ENCODE measurements at regions not wholly inside any gene's neighbourhood (a gene's known extent, or its start where the extent isn't known, plus 50 kb on each side); places are given as distances from the start of the nearest gene placed in this dataset.
A peak's percentile ranks its signal among the peaks of the same experiment; 100 is the strongest.

DNA sequence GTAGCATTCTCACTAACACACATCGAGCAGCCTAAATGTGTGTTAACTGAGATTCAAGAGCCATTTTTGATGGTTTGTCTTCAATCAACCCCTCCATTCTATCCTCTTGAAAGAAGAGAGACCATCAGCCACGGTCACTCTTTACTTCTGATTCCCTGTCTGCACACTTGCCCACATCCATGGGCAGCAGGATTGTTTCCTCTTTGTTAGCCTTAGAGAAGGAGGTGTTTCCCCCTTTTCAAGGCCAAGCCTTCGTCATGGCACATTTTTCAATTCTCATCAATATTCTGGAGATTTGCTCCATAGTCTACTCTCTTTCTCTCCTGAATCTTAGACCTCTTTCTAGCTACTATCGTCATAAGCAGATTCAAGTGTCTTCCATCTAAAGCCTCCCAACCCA lies 522.4 kb upstream of the NAALADL2 start:
- intact Hi-C loops (cut with micrococcal nuclease), result no loop called here
- Mint-ChIP-seq H3K9me3 (no peaks in the 10 kb centered on the region), H3K36me3 (ENCODE audit: low read depth) (no peaks in the 10 kb centered on the region), H3K27me3 (no peaks in the 10 kb centered on the region), H3K4me1 (ENCODE audit: low read depth) (peaks cover 42% of the 10 kb centered on the region), H3K27ac (peak overlapping the region; percentile 93), H3K4me3 (peak overlapping the region; percentile 43)

DNA sequence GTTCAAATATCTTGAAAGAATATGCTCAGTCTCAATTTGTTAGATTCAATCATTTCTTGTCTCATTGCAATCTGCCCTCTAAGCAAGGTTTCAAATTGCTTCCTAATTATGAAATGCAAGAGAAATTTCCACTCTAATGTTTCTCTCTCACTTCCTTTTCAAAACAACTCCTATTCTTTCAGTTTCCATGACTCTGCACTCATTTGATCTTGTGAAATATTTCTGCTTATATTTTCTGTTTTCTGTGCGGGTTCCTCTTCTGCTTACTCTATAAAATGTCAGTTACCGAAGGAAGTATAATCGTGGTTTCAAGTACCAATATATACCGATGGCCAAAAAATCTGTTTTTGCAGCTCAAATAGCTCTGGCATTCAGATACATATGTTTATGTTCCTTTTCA lies 521.9 kb upstream of the NAALADL2 start:
- no peaks in the 10 kb centered on the region for H3K27me3 Mint-ChIP-seq
- intact Hi-C loops (cut with micrococcal nuclease), result no loop called here
- peaks cover 37% of the 10 kb centered on the region for H3K4me1 Mint-ChIP-seq (ENCODE audit: low read depth)
- H3K36me3 Mint-ChIP-seq (ENCODE audit: low read depth), result no peaks in the 10 kb centered on the region
- peak overlapping the region; percentile 43 for H3K4me3 Mint-ChIP-seq
- H3K9me3 Mint-ChIP-seq, result no peaks in the 10 kb centered on the region
- H3K27ac Mint-ChIP-seq, result peak overlapping the region; percentile 93

DNA sequence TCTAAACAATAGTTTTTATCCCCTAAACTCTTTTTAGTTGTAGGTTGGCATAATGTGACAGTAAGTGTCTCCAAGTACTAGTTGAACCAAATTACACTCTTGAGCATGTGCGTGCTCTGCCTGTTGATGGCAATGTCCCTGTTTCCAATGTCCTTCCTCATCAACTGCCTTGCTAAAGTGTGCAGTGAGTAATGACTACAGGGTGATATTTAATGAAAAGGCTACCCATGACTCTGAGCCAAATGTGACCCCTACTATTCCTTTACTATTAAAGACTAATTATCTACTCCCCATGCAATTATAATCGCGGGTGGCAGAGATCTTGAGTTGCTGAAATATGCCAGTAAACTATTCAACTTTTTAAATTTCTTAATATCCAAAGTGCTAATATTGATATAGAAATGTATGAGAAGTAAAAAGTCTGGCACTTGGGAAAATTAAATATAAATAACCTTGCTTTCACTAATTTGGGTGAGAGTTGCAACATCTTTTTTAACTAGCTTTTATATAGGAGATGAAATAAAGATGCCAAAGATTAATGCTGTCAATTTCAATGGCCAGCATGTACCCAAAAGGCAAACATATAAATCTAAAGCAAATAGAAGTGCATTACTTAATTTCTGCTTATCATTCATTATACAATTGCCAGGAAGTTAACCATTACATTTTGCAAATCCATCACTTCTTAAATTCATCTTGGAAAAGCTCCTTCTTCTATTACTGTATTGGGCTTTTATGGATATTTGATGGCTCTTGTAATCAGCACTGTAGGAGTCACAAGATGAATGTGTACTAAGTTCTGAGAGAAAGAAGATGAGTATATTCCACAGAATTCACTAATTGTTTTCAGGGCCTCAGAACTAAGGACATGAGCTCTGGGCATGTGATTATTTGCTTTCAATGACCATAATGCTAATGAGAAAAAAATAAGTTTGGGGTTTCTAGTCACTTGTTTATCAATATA lies 518.2 kb upstream of the NAALADL2 start:
- H3K27ac Mint-ChIP-seq, result no peak overlapping the region
- H3K4me1 Mint-ChIP-seq (ENCODE audit: low read depth), result peaks cover 19% of the 10 kb centered on the region
- no peak overlapping the region for H3K4me3 Mint-ChIP-seq
- H3K9me3 Mint-ChIP-seq, result no peaks in the 10 kb centered on the region
- intact Hi-C loops (cut with micrococcal nuclease), result no loop called here
- no peaks in the 10 kb centered on the region for H3K27me3 Mint-ChIP-seq
- no peaks in the 10 kb centered on the region for H3K36me3 Mint-ChIP-seq (ENCODE audit: low read depth)

DNA sequence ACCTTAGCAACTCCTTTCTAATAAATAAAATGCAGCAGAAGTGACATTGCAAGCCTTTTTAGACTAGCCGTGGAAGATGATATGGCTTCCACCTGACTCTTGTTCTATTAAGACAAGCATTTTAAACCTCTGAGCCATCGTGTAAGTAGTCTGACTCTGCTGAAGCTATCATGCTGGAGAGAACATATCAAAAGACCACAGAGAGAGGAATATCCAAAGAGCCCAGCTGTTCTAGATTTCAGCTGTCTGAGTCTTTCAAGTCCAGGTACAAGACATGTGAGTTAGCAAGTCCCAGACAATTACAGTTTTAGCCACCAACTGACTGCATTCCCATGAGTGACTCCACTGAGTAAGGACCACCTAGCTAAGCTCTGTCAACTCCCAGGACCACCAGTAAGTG lies 517.0 kb upstream of the NAALADL2 start:
- Mint-ChIP-seq H3K36me3 (ENCODE audit: low read depth) (no peaks in the 10 kb centered on the region), H3K27me3 (no peaks in the 10 kb centered on the region), H3K4me1 (ENCODE audit: low read depth) (peaks cover 12% of the 10 kb centered on the region), H3K4me3 (no peak overlapping the region), H3K9me3 (no peaks in the 10 kb centered on the region), H3K27ac (no peak overlapping the region)
- intact Hi-C loops (cut with micrococcal nuclease), result no loop called here

DNA sequence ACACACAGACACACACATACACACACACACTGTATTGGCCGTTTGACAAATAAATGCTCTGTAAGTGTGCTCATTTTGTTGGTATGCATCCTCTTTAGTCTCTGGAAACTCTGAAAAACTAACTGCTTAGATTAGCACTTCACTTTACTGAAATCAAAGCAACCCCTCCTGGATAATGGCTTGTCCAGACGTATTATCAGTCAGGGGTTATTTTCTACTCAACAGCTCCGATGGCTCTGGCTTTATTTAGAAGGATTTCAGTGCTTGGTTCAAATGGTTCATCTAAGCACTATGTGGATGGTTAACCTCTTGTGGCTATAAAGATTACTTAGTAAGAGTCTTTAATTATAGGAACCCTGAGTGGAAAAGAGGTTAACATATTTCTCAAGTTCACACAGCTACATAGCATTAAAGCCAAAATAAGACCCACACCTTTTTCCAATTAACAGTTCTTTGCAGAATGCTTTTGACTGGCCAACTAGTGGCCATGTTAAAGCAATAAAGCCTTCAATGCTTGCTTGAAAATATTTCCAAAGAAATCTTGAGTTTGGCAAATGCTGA lies 516.1 kb upstream of the NAALADL2 start:
- H3K36me3 Mint-ChIP-seq (ENCODE audit: low read depth), result no peaks in the 10 kb centered on the region
- peaks cover 3% of the 10 kb centered on the region for H3K4me1 Mint-ChIP-seq (ENCODE audit: low read depth)
- intact Hi-C loops (cut with micrococcal nuclease), result no loop called here
- H3K4me3 Mint-ChIP-seq, result no peak overlapping the region
- H3K27me3 Mint-ChIP-seq, result no peaks in the 10 kb centered on the region
- H3K27ac Mint-ChIP-seq, result no peak overlapping the region
- peaks cover 1% of the 10 kb centered on the region for H3K9me3 Mint-ChIP-seq

DNA sequence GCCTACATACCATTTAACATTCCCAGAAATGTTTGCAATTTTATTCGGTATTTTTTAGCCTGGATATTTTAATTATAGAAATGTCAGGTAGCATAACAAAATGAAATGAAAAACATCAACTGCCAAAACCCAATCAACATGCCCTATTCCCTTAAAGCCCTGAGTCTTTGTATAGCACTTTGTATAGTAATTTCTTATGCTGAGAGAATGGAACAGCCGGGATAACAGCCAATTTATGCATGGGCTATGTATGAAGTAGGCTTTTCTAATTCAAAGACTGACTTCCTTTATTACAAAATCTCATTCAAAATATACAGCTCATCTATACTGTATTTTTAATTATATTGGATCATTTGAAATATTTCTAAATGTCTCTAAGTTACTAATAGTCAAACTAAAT lies 513.0 kb upstream of the NAALADL2 start:
- Mint-ChIP-seq H3K9me3 (peaks cover 16% of the 10 kb centered on the region), H3K27me3 (no peaks in the 10 kb centered on the region), H3K4me1 (ENCODE audit: low read depth) (no peaks in the 10 kb centered on the region), H3K27ac (no peak overlapping the region), H3K4me3 (no peak overlapping the region), H3K36me3 (ENCODE audit: low read depth) (no peaks in the 10 kb centered on the region)
- intact Hi-C loops (cut with micrococcal nuclease), result no loop called here

DNA sequence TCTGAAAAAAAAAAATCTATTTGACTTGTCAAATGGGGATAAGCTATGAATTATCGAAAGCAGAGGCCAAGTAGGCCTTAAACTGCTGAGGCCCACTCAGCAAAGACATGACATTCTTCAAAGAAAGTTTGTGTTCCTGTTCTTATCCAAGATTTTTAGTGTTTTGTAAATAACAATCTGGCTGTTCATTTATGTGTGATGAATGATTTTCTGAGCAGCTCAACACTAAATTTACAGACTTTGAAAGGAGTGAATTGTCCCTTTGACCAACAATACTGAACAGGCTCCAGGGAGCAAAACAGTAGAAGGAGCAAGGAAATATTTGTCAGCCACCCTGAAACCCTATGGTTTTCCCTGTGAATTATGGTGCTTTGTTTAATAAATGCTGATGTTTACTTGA lies 512.6 kb upstream of the NAALADL2 start:
- H3K27me3 Mint-ChIP-seq, result no peaks in the 10 kb centered on the region
- peaks cover 16% of the 10 kb centered on the region for H3K9me3 Mint-ChIP-seq
- H3K4me1 Mint-ChIP-seq (ENCODE audit: low read depth), result no peaks in the 10 kb centered on the region
- no peak overlapping the region for H3K27ac Mint-ChIP-seq
- no peak overlapping the region for H3K4me3 Mint-ChIP-seq
- H3K36me3 Mint-ChIP-seq (ENCODE audit: low read depth), result no peaks in the 10 kb centered on the region
- intact Hi-C loops (cut with micrococcal nuclease), result no loop called here

DNA sequence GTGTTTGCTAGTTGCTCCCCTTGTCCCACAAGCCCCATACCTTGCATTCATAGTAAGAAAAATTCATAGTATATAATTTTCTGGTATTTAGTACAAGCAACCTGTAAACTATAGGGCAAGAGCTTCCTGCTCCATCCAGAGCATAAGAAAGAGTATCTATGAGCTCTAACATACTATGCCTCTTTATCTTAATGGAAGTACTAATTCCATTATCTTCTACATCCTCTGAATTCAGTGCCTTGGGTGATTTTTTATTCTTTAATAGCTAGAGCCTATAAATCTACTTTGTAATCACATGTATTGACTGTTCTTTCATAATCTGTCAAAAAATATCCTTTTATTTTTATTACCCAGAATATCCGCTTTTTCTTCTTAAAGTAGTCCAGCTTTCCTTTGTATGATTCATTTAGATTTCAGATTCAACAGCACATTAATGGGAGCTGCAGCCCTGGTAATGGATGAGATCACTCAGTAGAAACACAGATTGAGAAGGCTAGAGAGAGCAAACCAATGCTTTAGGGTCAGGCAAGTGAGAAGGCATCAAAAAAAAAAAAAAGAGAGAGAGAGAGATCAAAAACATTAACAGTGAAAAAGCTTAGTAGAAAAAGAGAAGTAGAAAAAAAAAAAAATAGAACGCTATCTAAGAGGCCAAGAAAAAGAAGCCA lies 511.5 kb upstream of the NAALADL2 start:
- no peaks in the 10 kb centered on the region for H3K27me3 Mint-ChIP-seq

DNA sequence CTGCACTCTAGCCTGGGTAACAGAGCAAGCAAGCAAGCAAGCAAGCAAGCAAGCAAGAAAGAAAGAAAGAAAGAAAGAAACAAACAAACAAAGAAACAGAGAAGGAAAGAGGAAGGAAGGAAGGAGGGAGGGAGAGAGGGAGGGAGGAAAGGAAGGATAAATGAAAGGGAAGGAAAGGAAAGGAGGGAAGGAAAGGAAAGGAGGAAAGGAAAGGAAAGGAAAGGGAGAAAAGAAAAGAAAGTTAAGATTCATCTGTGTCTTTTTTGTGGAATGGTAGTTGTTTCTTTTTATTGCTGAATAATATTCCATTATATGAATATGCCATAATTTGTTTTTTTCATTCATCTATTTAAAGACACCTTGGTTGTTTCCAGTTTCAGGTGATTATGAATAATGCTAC lies 506.9 kb upstream of the NAALADL2 start:
- Mint-ChIP-seq H3K4me3 (no peak overlapping the region), H3K27me3 (no peaks in the 10 kb centered on the region), H3K4me1 (ENCODE audit: low read depth) (no peaks in the 10 kb centered on the region), H3K9me3 (peaks cover 25% of the 10 kb centered on the region), H3K36me3 (ENCODE audit: low read depth) (no peaks in the 10 kb centered on the region), H3K27ac (no peak overlapping the region)
- intact Hi-C loops (cut with micrococcal nuclease), result no loop called here

More for the DNA sequence above, 511.5 kb upstream of the NAALADL2 start:
- intact Hi-C loops (cut with micrococcal nuclease), result no loop called here
- Mint-ChIP-seq H3K4me3 (no peak overlapping the region), H3K9me3 (peaks cover 25% of the 10 kb centered on the region), H3K4me1 (ENCODE audit: low read depth) (no peaks in the 10 kb centered on the region), H3K36me3 (ENCODE audit: low read depth) (no peaks in the 10 kb centered on the region), H3K27ac (no peak overlapping the region)

DNA sequence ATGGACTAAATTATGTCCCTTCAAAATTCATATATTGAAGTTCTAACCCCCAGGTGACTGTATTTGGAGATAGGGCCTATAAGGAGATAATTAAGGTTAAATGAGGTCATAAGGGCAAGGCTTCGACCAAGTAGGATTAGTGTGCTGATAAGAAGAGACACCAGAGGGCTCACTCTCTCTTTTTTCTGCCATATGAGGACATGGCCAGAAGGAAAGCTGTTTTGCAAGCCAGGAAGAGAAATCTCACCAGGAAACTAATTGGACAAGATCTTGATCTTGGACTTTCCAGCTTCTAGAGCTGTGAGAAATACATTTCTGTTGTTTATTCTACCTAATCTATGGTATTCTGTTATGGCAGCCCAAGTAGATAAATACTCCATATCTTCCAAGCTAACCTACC lies 503.6 kb upstream of the NAALADL2 start:
- Mint-ChIP-seq H3K27me3 (no peaks in the 10 kb centered on the region), H3K36me3 (ENCODE audit: low read depth) (no peaks in the 10 kb centered on the region), H3K4me3 (no peak overlapping the region), H3K27ac (no peak overlapping the region), H3K9me3 (peaks cover 9% of the 10 kb centered on the region), H3K4me1 (ENCODE audit: low read depth) (no peaks in the 10 kb centered on the region)
- intact Hi-C loops (cut with micrococcal nuclease), result no loop called here

DNA sequence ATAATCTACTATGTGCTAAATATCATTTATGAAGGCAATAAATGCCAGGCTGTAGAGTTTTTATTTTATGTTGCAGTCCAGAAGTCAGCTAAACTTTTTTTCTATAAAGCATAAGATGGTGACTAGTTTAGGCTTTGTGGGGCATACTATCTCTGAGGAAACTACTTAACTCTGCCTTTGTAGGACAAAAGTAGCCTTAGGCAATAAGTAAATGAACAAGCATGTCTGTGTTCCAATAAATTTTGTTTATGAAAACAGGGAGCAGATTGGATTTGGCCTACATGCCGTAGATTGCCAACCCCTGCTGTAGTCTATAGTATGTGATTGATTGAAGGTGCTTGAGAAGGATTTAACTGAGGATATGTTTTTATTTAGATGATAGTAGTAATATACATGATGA lies 502.5 kb upstream of the NAALADL2 start:
- no peaks in the 10 kb centered on the region for H3K4me1 Mint-ChIP-seq (ENCODE audit: low read depth)
- intact Hi-C loops (cut with micrococcal nuclease), result no loop called here
- no peak overlapping the region for H3K27ac Mint-ChIP-seq
- no peaks in the 10 kb centered on the region for H3K27me3 Mint-ChIP-seq
- peaks cover 9% of the 10 kb centered on the region for H3K9me3 Mint-ChIP-seq
- no peaks in the 10 kb centered on the region for H3K36me3 Mint-ChIP-seq (ENCODE audit: low read depth)
- no peak overlapping the region for H3K4me3 Mint-ChIP-seq

DNA sequence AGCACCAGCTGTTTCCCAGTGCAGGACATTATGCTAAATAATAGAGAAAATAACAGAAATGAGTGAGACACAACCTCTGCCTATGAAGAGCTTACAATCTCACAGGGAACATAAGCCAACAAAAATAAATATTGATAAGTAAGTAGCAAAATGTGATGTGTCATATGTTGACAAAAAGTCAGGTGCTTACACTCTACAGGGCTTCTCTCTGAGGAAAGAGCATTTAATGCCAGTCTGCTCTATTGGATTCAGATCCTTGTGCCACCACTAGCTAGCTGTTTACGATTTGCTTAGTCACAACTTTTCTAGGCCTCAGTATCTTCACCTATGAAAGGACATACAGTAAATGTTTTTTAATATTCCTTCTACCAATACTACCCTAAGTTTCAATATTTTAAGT lies 500.9 kb upstream of the NAALADL2 start:
- no peaks in the 10 kb centered on the region for H3K27me3 Mint-ChIP-seq
- H3K4me3 Mint-ChIP-seq, result no peak overlapping the region
- intact Hi-C loops (cut with micrococcal nuclease), result no loop called here
- H3K9me3 Mint-ChIP-seq, result no peaks in the 10 kb centered on the region
- no peaks in the 10 kb centered on the region for H3K4me1 Mint-ChIP-seq (ENCODE audit: low read depth)
- H3K36me3 Mint-ChIP-seq (ENCODE audit: low read depth), result no peaks in the 10 kb centered on the region
- H3K27ac Mint-ChIP-seq, result no peak overlapping the region

DNA sequence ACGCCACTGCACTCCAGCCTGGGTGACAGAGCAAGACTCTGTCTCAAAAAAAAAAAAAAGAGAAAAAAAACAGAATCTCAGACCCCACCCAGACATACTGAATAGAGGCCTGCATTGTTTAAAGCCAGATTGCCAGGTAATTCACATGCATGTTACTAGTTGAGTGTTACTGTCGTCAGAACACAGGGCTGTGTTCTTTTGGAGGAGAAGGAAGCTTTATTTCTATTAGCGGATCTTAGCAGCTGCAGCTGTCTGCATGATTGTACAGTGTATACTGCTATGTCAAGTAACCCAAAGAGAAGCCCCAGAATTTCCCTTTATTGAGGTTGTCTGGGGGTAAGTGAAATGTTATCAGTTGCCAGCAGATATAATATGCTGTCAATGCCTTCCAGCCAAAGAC lies 496.6 kb upstream of the NAALADL2 start:
- H3K4me3 Mint-ChIP-seq, result no peak overlapping the region
- no peaks in the 10 kb centered on the region for H3K27me3 Mint-ChIP-seq
- no peaks in the 10 kb centered on the region for H3K36me3 Mint-ChIP-seq (ENCODE audit: low read depth)
- intact Hi-C loops (cut with micrococcal nuclease), result no loop called here
- H3K27ac Mint-ChIP-seq, result no peak overlapping the region
- no peaks in the 10 kb centered on the region for H3K4me1 Mint-ChIP-seq (ENCODE audit: low read depth)
- no peaks in the 10 kb centered on the region for H3K9me3 Mint-ChIP-seq

DNA sequence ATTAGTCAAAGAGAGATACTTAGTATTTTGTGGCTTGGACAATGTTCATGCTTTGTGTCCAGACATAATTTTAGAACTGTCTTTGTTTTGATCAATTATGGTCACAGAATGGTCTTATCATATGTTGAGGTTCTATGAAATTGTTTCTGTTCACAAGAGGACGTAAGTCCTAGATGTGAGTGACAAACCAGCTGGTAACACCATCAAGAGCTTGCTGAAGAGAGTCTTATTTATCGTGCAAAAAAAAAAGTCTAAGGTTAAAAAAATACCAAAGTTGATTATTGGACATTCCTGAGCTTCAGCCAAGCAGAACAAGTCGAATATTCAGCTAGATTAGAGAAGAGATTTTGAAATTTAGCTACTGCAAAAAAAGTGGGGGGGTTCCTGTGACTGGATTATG lies 495.9 kb upstream of the NAALADL2 start:
- intact Hi-C loops (cut with micrococcal nuclease), result no loop called here
- H3K4me3 Mint-ChIP-seq, result no peak overlapping the region
- H3K27ac Mint-ChIP-seq, result no peak overlapping the region
- no peaks in the 10 kb centered on the region for H3K36me3 Mint-ChIP-seq (ENCODE audit: low read depth)
- H3K9me3 Mint-ChIP-seq, result peaks cover 6% of the 10 kb centered on the region
- no peaks in the 10 kb centered on the region for H3K4me1 Mint-ChIP-seq (ENCODE audit: low read depth)
- H3K27me3 Mint-ChIP-seq, result no peaks in the 10 kb centered on the region

Data from dendritic cell treated with granulocyte-macrophage colony-stimulating factor and Interleukin-4, amounts not matched to agents 40 ng/mL and 50 ng/mL, for 4 days (primary cell).